Astrocyte (in vitro differentiated cells and primary cell): ENCODE measurements at regions not wholly inside any gene's neighbourhood (a gene's known extent, or its start where the extent isn't known, plus 50 kb on each side); places are given as distances from the start of the nearest gene placed in this dataset.

Source experiments
- CTCF ChIP-seq: IDR thresholded peaks from 2 replicates; pipeline ENCODE4 v1.5.1; 2011; ENCODE audit warnings: low read depth, mild to moderate bottlenecking, inconsistent platforms, low read length, moderate library complexity; ENCODE audit not compliant: insufficient read depth
- EZH2 ChIP-seq: IDR thresholded peaks from 2 replicates; pipeline ENCODE4 v1.6.1; 2012; ENCODE audit warnings: mild to moderate bottlenecking, low read length, inconsistent platforms; ENCODE audit not compliant: insufficient read depth

DNA sequence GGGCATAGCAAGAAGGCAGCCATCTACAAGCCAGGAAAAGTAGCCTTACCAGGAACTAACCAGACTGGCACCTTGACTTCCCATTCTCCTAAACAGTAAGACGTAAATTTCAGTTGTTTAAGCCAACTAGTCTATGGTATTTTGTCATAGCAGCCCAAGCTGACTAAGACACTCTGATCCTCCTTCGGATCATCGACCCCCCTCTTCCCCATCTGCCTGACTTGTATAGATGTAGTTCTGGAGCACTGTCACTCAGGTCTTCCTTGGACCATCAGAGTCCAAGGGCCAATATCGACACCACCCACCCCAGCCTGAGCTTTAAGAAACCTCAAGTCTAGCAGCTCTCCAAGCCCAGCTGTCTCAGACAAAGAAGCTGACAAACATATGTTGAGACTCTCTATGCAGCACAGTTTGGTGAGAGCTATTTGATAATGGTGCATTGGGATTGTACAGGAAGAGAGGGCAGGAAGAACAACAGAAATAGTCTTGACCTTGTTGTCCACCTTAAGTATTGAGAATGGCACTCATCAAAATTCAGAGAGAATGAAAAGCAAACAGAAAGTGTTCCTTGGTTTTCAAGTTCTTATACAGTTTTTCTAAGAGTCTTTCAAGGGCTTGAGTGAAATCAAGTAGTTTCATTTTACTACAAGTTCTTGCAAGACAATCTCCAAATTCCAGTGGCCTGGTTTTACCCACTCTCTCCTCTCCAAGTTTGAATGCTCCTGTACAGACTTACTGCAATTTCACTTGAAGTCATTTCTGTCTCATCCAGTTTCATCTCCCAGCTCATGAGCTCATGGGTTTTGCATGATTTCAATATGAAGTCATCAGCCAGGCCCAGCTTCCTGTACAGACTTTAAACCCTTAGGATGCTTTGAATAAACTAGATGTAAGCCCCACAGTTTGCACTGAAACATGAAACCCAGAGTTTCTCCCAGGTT lies 122.3 kb upstream of the RAI14 start:
- no peak for TF ChIP-seq EZH2
- no peak for TF ChIP-seq CTCF
